Psoas muscle (tissue), 7 donors: ENCODE measurements at regions not wholly inside any gene's neighbourhood (a gene's known extent, or its start where the extent isn't known, plus 50 kb on each side); places are given as distances from the start of the nearest gene placed in this dataset.

ENCODE experiments used
- ATAC-seq, 4 donors: fragments of 200-7000 bp; cut with Tn5 transposase; one replicate each; pipeline ENCODE4 v1.9.1; 2020; ENCODE audit warnings: moderate library complexity in 3 of 4, mild to moderate bottlenecking in 2 of 4
- DNase-seq, 2 donors: peaks; one replicate each; pipeline ENCODE4 v3.0.0-alpha.2; 2020
- H3K27ac ChIP-seq: fragments of 200-600 bp; one replicate; pipeline ENCODE4 v1.8.0; 2022
- H3K27me3 ChIP-seq, 3 donors: fragments of 200-600 bp in 1 of 3; one replicate each; pipeline versions ENCODE4 v1.6.1 to v1.8.0; 2013 to 2022; ENCODE audit warnings: low read length in 2 of 3, mild to moderate bottlenecking in 2 of 3, moderate library complexity in 1 of 3; ENCODE audit not compliant: insufficient read depth in 3 of 3
- H3K36me3 ChIP-seq, 2 donors: fragments of 200-600 bp in 1 of 2; one replicate each; pipeline versions ENCODE4 v1.6.1 to v1.8.0; 2013 to 2022; ENCODE audit warnings: low read depth in 1 of 2, mild to moderate bottlenecking in 1 of 2, moderate library complexity in 1 of 2; ENCODE audit not compliant: insufficient read depth in 1 of 2
- H3K4me1 ChIP-seq: fragments of 200-600 bp; one replicate; pipeline ENCODE4 v1.8.0; 2022
- H3K4me3 ChIP-seq: fragments of 200-600 bp; one replicate; pipeline ENCODE4 v1.8.0; 2022; ENCODE audit warnings: mild to moderate bottlenecking
- H3K9me3 ChIP-seq: fragments of 200-600 bp; one replicate; pipeline ENCODE4 v1.8.0; 2022
- WGBS, 3 donors: extraction: QIAGEN DNeasy Blood & Tissue Kit; methylation state at CpG; one replicate each; pipeline versions ENCODE4 v1.1.6 to v1.1.7; 2013; 5-methylcytosine and 5-hydroxymethylcytosine counted together
- intact Hi-C, 2 donors: fragments of 100-400 bp; cut with DNase I; formaldehyde crosslinking; loops; one replicate each; pipeline versions ENCODE4 v1.11.0 to v1.14.2; 2022
- TF ChIP-seq, protein P1 (sequence below): fragments of 200-600 bp; IDR thresholded peaks from one replicate; pipeline ENCODE4 v1.8.0; 2022; ENCODE audit warnings: antibody characterized with exemption
- donor health status: healthy with polysubstance abuse.
- donor health status: DM: no; HTN: no; CAD: no; lungs with moderate emphysema.
- donor health status: Bipolar disorder and iron deficiency.
- donor health status: healthy.
- donor health status: DM: yes; HTN: yes; CAD: no.
- donor health status: DM: no; HTN: no; CAD: no.
- donor health status: DM: yes; HTN: yes; CAD: no.

- 71 to 97% (median 96%) methylated on average over 2 of the region's 2 CpGs for WGBS, 3 donors
- no peaks in the 10 kb centered on the region for H3K9me3 ChIP-seq
- no peaks in the 10 kb centered on the region for H3K4me1 ChIP-seq
- ATAC-seq (no peak), DNase-seq (no peak)
- TF ChIP-seq, protein P1, sequence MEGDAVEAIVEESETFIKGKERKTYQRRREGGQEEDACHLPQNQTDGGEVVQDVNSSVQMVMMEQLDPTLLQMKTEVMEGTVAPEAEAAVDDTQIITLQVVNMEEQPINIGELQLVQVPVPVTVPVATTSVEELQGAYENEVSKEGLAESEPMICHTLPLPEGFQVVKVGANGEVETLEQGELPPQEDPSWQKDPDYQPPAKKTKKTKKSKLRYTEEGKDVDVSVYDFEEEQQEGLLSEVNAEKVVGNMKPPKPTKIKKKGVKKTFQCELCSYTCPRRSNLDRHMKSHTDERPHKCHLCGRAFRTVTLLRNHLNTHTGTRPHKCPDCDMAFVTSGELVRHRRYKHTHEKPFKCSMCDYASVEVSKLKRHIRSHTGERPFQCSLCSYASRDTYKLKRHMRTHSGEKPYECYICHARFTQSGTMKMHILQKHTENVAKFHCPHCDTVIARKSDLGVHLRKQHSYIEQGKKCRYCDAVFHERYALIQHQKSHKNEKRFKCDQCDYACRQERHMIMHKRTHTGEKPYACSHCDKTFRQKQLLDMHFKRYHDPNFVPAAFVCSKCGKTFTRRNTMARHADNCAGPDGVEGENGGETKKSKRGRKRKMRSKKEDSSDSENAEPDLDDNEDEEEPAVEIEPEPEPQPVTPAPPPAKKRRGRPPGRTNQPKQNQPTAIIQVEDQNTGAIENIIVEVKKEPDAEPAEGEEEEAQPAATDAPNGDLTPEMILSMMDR = no peak
- intact Hi-C loops = no loop called here
- no peaks in the 10 kb centered on the region for H3K36me3 ChIP-seq
- no peak overlapping the region for H3K4me3 ChIP-seq
- no peaks in the 10 kb centered on the region for H3K27me3 ChIP-seq
- H3K27ac ChIP-seq = no peak overlapping the region
These were observed 105.6 kb upstream of the BMPER start for GRCh38 chr7:33799766-33800165.

DNA sequence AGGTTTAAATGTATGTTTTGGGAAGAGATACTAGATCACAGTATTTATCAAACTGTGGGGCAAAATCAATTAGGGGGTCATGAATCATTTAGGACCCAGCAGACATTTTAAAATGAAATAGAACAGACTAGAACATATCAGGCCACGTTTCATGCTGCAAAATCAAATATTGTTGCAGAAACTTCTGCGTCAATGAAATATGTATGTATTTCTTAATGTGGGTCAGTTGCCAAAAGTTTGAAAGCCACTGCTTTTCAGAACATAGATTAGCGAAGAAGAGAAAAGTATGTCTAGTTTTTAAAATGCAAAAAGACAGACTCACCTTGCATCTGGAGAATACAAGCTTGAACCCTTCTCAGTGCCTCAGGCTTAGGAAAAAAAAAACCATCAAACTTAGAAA lies 102.7 kb upstream of the BMPER start:
- intact Hi-C loops = no loop called here
- TF ChIP-seq, protein P1 = no peak
- ATAC-seq = no peak

DNA sequence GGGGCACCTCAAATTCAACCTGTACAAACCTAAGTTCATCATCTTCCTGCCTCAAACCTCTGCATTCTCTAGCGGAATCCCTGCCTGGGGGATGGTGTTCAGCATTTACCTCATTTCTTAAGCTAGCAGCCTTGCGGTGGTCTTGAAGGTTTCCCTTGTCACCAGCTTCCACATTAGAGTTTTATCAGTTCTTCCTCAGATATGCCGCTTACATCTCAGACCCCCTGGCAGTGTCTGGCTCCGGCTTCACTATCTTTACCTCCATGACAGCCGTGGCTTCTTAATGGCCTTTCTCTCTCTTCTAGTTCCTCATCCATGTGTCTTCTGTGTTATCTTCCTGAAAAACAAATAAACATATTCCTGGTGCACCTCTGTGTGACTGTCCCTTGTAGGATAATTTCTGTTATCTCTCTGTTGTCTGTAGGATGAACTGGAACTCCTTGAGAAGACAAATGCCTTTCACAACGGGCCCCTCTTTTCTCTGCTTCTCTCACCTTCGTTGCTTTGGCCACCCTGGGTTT lies 101.1 kb upstream of the BMPER start:
- TF ChIP-seq, protein P1 = no peak
- H3K36me3 ChIP-seq = no peaks in the 10 kb centered on the region
- WGBS, 3 donors = 92 to 93% (median 93%) methylated on average over 7 of the region's 7 CpGs

More for the DNA sequence above, 102.7 kb upstream of the BMPER start:
- no peaks in the 10 kb centered on the region for H3K27me3 ChIP-seq
- no peaks in the 10 kb centered on the region for H3K9me3 ChIP-seq
- no peaks in the 10 kb centered on the region for H3K4me1 ChIP-seq
- no peak for DNase-seq
- no peak overlapping the region for H3K27ac ChIP-seq
- H3K4me3 ChIP-seq = no peak overlapping the region
- H3K36me3 ChIP-seq = no peaks in the 10 kb centered on the region
- 82 to 93% (median 88%) methylated on average over 3 of the region's 3 CpGs for WGBS, 3 donors

GRCh38 chr7:33805630-33806233 lies 99.6 kb upstream of the BMPER start:
- no peak overlapping the region for H3K27ac ChIP-seq
- intact Hi-C loops = loop anchor here in 1 of 2 donors (5.0 kb wide), 1 partner anchor 43 kb away; no protein-coding TSS in a partner anchor

More for the DNA sequence above, 101.1 kb upstream of the BMPER start:
- no peak for ATAC-seq
- intact Hi-C loops = no loop called here
- Histone ChIP-seq H3K4me3 (no peak overlapping the region), H3K27ac (no peak overlapping the region), H3K9me3 (no peaks in the 10 kb centered on the region), H3K4me1 (peaks cover 13% of the 10 kb centered on the region), H3K27me3 (no peaks in the 10 kb centered on the region)
- no peak for DNase-seq

More at GRCh38 chr7:33805630-33806233, 99.6 kb upstream of the BMPER start:
- no peaks in the 10 kb centered on the region for H3K27me3 ChIP-seq
- no peaks in the 10 kb centered on the region for H3K9me3 ChIP-seq
- peaks cover 15% of the 10 kb centered on the region for H3K4me1 ChIP-seq
- H3K36me3 ChIP-seq = no peaks in the 10 kb centered on the region
- WGBS, 3 donors = 51 to 74% (median 62%) methylated on average over 7 of the region's 7 CpGs
- TF ChIP-seq, protein P1 = no peak
- DNase-seq = no peak
- ATAC-seq = peak in 2 of 4 donors; percentile 29
- H3K4me3 ChIP-seq = no peak overlapping the region
